ENCODE measurements at regions not wholly inside any gene's neighbourhood (a gene's known extent, or its start where the extent isn't known, plus 50 kb on each side); places are given as distances from the start of the nearest gene placed in this dataset.

DNA sequence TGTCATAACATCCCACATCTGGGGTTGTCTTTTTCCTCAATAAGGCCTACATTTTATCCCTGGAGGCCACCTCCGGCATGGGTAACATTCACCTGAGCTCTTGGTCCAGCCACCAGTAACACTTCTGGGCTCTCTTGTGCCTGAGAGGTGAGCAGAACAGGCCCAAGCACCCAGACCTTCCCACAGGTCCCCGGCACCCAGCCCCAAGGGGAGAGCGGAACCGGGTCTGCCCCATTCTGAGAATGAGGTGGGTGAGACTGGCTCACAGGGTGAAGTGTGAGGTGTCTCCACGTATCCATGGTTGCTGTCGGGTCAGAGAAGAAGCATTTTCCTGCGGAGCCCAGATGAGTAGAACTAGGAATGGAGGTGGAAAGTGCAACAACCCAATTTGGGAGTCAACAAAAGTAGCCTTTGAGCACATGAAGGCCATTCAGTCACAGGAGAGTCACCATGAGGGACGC, 496.7 kb upstream of the MYT1L start:
- no peak for TF ChIP-seq EP300 (IDR thresholded peaks at IDR 0.05)
- TF ChIP-seq, protein P1, sequence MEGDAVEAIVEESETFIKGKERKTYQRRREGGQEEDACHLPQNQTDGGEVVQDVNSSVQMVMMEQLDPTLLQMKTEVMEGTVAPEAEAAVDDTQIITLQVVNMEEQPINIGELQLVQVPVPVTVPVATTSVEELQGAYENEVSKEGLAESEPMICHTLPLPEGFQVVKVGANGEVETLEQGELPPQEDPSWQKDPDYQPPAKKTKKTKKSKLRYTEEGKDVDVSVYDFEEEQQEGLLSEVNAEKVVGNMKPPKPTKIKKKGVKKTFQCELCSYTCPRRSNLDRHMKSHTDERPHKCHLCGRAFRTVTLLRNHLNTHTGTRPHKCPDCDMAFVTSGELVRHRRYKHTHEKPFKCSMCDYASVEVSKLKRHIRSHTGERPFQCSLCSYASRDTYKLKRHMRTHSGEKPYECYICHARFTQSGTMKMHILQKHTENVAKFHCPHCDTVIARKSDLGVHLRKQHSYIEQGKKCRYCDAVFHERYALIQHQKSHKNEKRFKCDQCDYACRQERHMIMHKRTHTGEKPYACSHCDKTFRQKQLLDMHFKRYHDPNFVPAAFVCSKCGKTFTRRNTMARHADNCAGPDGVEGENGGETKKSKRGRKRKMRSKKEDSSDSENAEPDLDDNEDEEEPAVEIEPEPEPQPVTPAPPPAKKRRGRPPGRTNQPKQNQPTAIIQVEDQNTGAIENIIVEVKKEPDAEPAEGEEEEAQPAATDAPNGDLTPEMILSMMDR (IDR thresholded peaks at IDR 0.05), result no peak
- TF ChIP-seq POLR2AphosphoS5 (IDR thresholded peaks at IDR 0.05), result no peak

Measured in sigmoid colon (tissue), 4 donors.